22Rv1 (cell line): ENCODE measurements at regions not wholly inside any gene's neighbourhood (a gene's known extent, or its start where the extent isn't known, plus 50 kb on each side); places are given as distances from the start of the nearest gene placed in this dataset.
"Not testable (repeated sequence)": the region's sequence is repeated elsewhere in the genome, so short reads cannot be mapped to it uniquely, and the experiment has no call there.

Experiments used
- H3K27ac ChIP-seq: fragments of 450-650 bp; 2 replicates; pipeline ENCODE4 v1.5.1; 2017
- ZFX ChIP-seq: fragments of 450-650 bp; IDR thresholded peaks from 2 replicates; pipeline ENCODE4 v1.6.1; 2017; ENCODE audit warnings: antibody characterized with exemption, borderline replicate concordance
- TF ChIP-seq, protein P1 (sequence below): fragments of 450-650 bp; IDR thresholded peaks from 2 replicates; pipeline ENCODE4 v1.5.1; 2017; ENCODE audit warnings: mild to moderate bottlenecking

DNA sequence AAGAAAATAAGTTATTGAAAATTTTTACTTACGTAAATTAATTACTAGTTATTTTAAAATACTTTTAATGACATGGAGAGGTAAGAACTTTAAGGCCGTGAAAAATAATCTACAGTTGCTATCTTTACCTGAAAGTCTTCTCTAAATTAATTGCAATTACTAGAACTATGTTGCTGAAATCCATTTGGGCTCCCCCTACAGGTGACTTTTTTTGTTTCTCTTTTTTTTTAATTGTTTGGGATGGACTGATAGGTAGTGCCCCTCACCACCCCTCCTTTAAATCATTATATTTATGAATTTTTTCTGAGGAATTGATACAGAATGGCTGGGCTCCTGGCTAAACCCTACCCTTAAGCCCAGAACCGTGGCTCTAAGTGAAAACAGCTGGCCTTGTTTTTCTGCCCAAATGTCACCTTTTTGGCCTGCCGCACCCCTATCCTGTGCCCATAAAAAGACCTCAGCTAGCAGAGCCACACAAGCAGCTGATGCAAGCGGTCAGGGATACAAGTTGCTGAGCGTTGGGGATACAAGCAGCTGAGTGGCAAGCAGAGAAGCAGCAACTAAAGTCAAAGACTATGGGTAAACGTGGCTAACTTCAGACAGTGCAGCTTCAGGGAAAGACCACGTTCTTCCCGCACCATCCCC lies 315.2 kb upstream of the ACO1 start:
- TF ChIP-seq, protein P1, sequence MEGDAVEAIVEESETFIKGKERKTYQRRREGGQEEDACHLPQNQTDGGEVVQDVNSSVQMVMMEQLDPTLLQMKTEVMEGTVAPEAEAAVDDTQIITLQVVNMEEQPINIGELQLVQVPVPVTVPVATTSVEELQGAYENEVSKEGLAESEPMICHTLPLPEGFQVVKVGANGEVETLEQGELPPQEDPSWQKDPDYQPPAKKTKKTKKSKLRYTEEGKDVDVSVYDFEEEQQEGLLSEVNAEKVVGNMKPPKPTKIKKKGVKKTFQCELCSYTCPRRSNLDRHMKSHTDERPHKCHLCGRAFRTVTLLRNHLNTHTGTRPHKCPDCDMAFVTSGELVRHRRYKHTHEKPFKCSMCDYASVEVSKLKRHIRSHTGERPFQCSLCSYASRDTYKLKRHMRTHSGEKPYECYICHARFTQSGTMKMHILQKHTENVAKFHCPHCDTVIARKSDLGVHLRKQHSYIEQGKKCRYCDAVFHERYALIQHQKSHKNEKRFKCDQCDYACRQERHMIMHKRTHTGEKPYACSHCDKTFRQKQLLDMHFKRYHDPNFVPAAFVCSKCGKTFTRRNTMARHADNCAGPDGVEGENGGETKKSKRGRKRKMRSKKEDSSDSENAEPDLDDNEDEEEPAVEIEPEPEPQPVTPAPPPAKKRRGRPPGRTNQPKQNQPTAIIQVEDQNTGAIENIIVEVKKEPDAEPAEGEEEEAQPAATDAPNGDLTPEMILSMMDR, result peak; percentile 82
- no peak for TF ChIP-seq ZFX
- no peak overlapping the region for H3K27ac ChIP-seq

GRCh38 chr9:32069969-32070368 lies 314.5 kb upstream of the ACO1 start:
- no peak overlapping the region for H3K27ac ChIP-seq
- TF ChIP-seq ZFX, result no peak
- TF ChIP-seq, protein P1, result no peak

- H3K27ac ChIP-seq, result no peak overlapping the region
- TF ChIP-seq, protein P1, result no peak
Observed at GRCh38 chr9:32072570-32072969, 311.9 kb upstream of the ACO1 start.

DNA sequence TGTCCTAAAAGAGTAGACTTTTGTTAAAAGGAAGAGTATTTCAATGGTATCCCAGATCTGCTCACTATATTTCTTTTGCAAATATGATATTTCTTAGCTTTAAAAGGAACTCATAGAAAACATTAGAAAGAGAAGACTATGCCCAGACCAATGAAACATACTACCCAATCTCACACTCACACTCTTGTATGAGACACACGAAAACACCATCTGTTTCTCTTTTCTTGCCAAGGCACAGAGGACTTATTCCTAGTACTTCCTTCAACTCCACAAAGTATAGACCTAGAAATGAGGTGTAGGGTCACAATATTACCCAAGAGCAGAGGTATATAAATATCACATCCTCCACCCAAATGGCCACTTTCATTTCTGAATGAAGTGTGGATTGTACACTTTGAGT lies 292.4 kb upstream of the ACO1 start:
- H3K27ac ChIP-seq, result no peak overlapping the region
- TF ChIP-seq, protein P1, result no peak
- no peak for TF ChIP-seq ZFX

DNA sequence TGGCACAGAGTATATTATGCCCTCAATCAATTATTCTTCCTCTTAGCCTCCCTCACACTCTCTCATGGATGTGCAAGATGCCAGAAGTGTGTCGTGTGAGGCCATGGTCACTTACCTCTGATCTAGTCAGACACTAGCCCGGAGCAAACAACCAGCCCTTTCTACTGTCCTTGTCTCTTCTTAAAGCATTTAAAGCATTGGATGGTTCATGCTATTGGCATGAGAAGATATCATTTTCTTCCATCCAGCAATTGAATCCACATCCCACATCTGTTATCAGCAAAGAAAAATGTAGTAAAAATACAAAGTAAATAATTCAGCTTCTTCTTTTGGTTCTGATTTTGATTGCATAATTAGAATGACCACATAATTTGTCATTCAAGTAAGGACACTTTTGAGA lies 267.2 kb upstream of the ACO1 start:
- no peak for TF ChIP-seq ZFX
- TF ChIP-seq, protein P1, result no peak

DNA sequence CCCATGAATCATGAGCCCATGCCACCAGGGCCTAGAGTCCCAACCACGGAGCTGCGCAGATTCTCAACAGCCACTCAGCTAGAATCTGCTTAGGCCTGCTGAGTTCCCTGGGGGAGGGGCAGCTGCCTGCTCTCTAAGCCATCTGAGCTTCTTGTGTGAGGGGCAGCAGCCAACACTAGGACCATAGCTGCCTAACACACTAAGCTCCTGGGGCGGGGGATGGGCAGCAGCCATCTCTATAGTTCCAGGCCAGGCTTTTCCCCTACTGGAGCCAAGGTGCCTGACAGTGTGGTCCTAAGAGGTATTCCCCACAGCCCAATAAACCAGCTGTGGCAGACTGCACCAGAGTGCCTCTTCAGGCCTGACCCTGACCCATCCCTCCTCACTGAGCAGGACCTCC lies 255.9 kb upstream of the ACO1 start:
- TF ChIP-seq, protein P1, result no peak
- TF ChIP-seq ZFX, result no peak
- H3K27ac ChIP-seq, result no peak overlapping the region

More for the DNA sequence above, 267.2 kb upstream of the ACO1 start:
- H3K27ac ChIP-seq, result no peak overlapping the region

DNA sequence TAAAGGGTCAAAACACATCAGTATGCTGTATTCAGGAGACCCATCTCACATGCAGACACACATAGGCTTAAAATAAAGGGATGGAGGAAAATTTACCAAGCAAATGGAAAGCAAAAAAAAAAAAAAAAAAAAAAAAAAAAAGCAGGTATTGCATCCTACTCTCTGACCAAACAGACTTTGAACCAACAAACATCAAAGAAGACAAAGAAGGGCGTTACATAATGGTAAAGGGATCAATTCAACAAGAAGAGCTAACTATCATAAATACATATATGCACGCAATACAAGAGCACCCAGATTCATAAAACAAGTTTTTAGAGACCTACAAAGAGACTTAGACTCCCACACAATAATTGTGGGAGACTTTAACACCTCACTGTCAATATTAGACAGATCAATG lies 253.7 kb upstream of the ACO1 start:
- not testable (repeated sequence) for H3K27ac ChIP-seq
